Kidney epithelial cell (primary cell): ENCODE measurements at regions not wholly inside any gene's neighbourhood (a gene's known extent, or its start where the extent isn't known, plus 50 kb on each side); places are given as distances from the start of the nearest gene placed in this dataset.
A peak's percentile ranks its signal among the peaks of the same experiment; 100 is the strongest.
"Not testable (repeated sequence)": the region's sequence is repeated elsewhere in the genome, so short reads cannot be mapped to it uniquely, and the experiment has no call there.

Experiments used
- DNase-seq: peaks from one replicate; pipeline ENCODE4 v3.0.0-alpha.2; 2010; ENCODE audit warnings: low read depth
- H3K27me3 ChIP-seq: 2 replicates; pipeline ENCODE4 v1.6.0; 2011; ENCODE audit warnings: low read length; ENCODE audit not compliant: control insufficient read depth, insufficient read depth
- H3K36me3 ChIP-seq: 2 replicates; pipeline ENCODE4 v1.5.1; 2011; ENCODE audit warnings: low read length; ENCODE audit not compliant: control insufficient read depth, insufficient read depth
- H3K4me3 ChIP-seq: 2 replicates; pipeline ENCODE4 v1.5.1; 2011; ENCODE audit warnings: low read depth, mild to moderate bottlenecking, control low read depth, low read length
- TF ChIP-seq, protein P1 (sequence below): IDR thresholded peaks from 2 replicates; pipeline ENCODE4 v1.5.1; 2011; ENCODE audit warnings: mild to moderate bottlenecking, moderate library complexity, low read length, control low read depth, inconsistent platforms; ENCODE audit not compliant: insufficient read depth, poor library complexity, severe bottlenecking

- peak; percentile 77 for DNase-seq
- no peaks in the 10 kb centered on the region for H3K36me3 ChIP-seq
- no peaks in the 10 kb centered on the region for H3K27me3 ChIP-seq
- H3K4me3 ChIP-seq: no peak overlapping the region
- TF ChIP-seq, protein P1, sequence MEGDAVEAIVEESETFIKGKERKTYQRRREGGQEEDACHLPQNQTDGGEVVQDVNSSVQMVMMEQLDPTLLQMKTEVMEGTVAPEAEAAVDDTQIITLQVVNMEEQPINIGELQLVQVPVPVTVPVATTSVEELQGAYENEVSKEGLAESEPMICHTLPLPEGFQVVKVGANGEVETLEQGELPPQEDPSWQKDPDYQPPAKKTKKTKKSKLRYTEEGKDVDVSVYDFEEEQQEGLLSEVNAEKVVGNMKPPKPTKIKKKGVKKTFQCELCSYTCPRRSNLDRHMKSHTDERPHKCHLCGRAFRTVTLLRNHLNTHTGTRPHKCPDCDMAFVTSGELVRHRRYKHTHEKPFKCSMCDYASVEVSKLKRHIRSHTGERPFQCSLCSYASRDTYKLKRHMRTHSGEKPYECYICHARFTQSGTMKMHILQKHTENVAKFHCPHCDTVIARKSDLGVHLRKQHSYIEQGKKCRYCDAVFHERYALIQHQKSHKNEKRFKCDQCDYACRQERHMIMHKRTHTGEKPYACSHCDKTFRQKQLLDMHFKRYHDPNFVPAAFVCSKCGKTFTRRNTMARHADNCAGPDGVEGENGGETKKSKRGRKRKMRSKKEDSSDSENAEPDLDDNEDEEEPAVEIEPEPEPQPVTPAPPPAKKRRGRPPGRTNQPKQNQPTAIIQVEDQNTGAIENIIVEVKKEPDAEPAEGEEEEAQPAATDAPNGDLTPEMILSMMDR: peak; percentile 75
These were observed 62.9 kb upstream of the NID2 start for GRCh38 chr14:52131640-52132320.

DNA sequence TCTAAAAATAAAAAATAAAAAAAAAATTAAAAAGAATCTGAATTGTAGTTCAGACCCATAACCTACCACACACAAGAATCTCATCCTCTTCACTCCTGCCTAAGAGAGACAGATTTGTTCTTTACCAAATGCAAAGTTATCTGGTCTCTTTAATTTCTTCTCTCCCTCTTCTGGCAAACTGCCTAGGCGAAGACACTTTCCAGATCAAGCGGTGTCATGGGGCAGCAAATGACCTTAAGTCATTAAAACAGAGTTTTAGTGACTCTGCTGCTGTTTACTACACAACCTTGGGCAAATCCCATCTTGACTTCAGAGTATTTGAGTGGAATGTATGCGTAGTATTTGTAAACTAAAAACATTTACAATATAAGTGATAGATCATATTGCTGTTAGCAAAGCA lies 60.9 kb upstream of the NID2 start:
- H3K36me3 ChIP-seq: no peaks in the 10 kb centered on the region
- TF ChIP-seq, protein P1: no peak
- DNase-seq: no peak
- no peak overlapping the region for H3K4me3 ChIP-seq
- H3K27me3 ChIP-seq: no peaks in the 10 kb centered on the region

- TF ChIP-seq, protein P1: no peak
- Histone ChIP-seq H3K27me3 (no peaks in the 10 kb centered on the region), H3K36me3 (no peaks in the 10 kb centered on the region), H3K4me3 (no peak overlapping the region)
- DNase-seq: no peak
These were observed 57.0 kb upstream of the NID2 start for GRCh38 chr14:52125885-52126284.

DNA sequence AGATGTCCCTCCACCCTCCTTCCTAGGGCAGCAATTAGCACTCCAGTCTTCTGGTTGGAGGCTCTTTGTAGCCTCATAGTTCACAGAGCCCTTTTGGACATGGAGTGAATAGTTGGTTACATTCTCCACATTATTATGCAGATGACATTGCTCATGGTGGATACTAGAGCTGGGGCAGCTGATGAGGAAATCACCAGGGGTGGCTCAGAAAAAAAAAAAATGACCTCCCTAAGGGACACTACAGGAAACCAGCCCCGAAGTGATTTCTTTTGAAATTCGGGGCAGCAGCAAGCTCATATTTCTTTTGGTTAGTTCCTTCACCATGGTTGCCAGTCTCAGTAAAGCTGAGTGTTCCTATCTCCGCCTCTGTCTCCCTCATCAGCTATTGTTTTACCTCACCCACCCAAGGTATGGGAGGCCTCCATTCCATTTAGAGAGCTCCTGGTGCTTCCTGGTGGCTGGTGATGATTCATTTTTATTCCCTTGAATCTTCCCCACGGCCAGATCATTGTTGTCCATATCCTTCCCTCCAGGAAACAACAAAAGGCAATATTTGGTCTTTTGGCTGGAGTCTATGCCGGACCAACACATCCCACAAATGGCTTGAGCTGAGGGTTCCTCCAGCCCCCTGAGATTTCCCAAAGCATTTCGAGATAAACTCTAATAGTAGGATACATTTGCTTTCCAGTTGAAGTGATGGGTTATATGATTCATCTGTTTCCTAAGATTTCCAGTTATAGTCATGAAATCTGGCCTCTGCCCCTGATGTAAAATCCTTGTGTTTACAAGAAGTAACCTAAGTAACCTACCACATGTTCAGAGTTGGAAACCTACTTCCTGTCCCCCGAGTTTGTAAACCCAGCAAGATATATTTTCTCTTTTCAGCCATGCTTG lies 56.2 kb upstream of the NID2 start:
- DNase-seq: no peak
- H3K4me3 ChIP-seq: no peak overlapping the region
- no peaks in the 10 kb centered on the region for H3K27me3 ChIP-seq
- TF ChIP-seq, protein P1: no peak
- no peaks in the 10 kb centered on the region for H3K36me3 ChIP-seq

GRCh38 chr14:52122163-52122562 lies 53.3 kb upstream of the NID2 start:
- not testable (repeated sequence) for DNase-seq, H3K4me3 ChIP-seq, H3K27me3 ChIP-seq, H3K36me3 ChIP-seq

- TF ChIP-seq, protein P1: no peak
- Histone ChIP-seq H3K4me3 (no peak overlapping the region), H3K36me3 (no peaks in the 10 kb centered on the region), H3K27me3 (no peaks in the 10 kb centered on the region)
- no peak for DNase-seq
These were observed 52.6 kb upstream of the NID2 start for GRCh38 chr14:52121441-52121840.
